Body of pancreas (tissue), 4 donors: ENCODE measurements at regions not wholly inside any gene's neighbourhood (a gene's known extent, or its start where the extent isn't known, plus 50 kb on each side); places are given as distances from the start of the nearest gene placed in this dataset.

ENCODE experiments used
- ATAC-seq: fragments of 150-250 bp; one replicate; pipeline ENCODE4 v1.9.1; 2016
- DNase-seq, 4 donors: peaks; one replicate each; pipeline ENCODE4 v3.0.0-alpha.2; 2019
- H3K27ac ChIP-seq, 4 donors: fragments of 200-600 bp; sonication (generic); 1 replicate in 3 of 4; 2 replicates in 1 of 4; pipeline versions ENCODE4 v1.5.1 to v1.6.1; 2016 to 2019; ENCODE audit warnings: mild to moderate bottlenecking in 1 of 4, mixed read lengths in 1 of 4, moderate library complexity in 1 of 4
- H3K27me3 ChIP-seq, 2 donors: fragments of 200-600 bp; sonication (generic); one replicate each; pipeline ENCODE4 v1.6.0; 2016; ENCODE audit warnings: mild to moderate bottlenecking in 1 of 2
- H3K36me3 ChIP-seq, 2 donors: fragments of 200-600 bp; sonication (generic); replicated peaks in 1 of 2; 2 replicates each; pipeline ENCODE4 v1.5.1; 2016; ENCODE audit warnings: low read depth in 2 of 2; ENCODE audit not compliant: insufficient read depth in 1 of 2
- H3K4me1 ChIP-seq: fragments of 200-600 bp; sonication (generic); one replicate; pipeline ENCODE4 v1.6.0; 2016
- H3K4me3 ChIP-seq, 2 donors: fragments of 200-600 bp; sonication (generic); 1 replicate in 1 of 2; 2 replicates in 1 of 2; pipeline ENCODE4 v1.5.1; 2016 to 2019
- H3K9me3 ChIP-seq, 3 donors: fragments of 200-600 bp; sonication (generic); 1 replicate in 2 of 3; 2 replicates in 1 of 3; pipeline ENCODE4 v1.5.1; 2016
- CTCF ChIP-seq, 7 experiments: fragments of 450-650 bp in 4 of 7; fragments of 200-600 bp in 3 of 7; sonication (generic) in 3 of 7; IDR thresholded peaks; one replicate each; pipeline ENCODE4 v1.5.1; 2016 to 2019; ENCODE audit warnings: antibody characterized with exemption in 7 of 7
- POLR2A ChIP-seq, 3 donors: fragments of 450-650 bp; IDR thresholded peaks; one replicate each; pipeline ENCODE4 v1.6.1; 2016; ENCODE audit warnings: antibody characterized with exemption in 3 of 3, mild to moderate bottlenecking in 2 of 3
- WGBS, 2 donors: methylation state at CpG; one replicate each; pipeline ENCODE4 v1.1.5; 2017; 5-methylcytosine and 5-hydroxymethylcytosine counted together
- intact Hi-C: fragments of 100-400 bp; cut with DNase I; formaldehyde crosslinking; loops from one replicate; pipeline ENCODE4 v1.15.1; 2023

GRCh38 chrX:109299091-109299490 is 182.8 kb downstream of the GUCY2F start:
- intact Hi-C loops: no loop called here
- ATAC-seq (no peak), DNase-seq (no peak)
- Histone ChIP-seq H3K4me1 (no peaks in the 10 kb centered on the region), H3K4me3 (no peak overlapping the region), H3K36me3 (no peaks in the 10 kb centered on the region), H3K27ac (no peak overlapping the region), H3K27me3 (no peaks in the 10 kb centered on the region), H3K9me3 (no peaks in the 10 kb centered on the region)
- 30 to 39% methylated on average over 2 of the region's 2 CpGs for WGBS, 2 donors
- TF ChIP-seq CTCF (IDR thresholded peaks at IDR 0.05) (no peak), POLR2A (IDR thresholded peaks at IDR 0.05) (no peak)

- Histone ChIP-seq H3K27ac (no peak overlapping the region), H3K36me3 (no peaks in the 10 kb centered on the region), H3K4me3 (no peak overlapping the region), H3K4me1 (no peaks in the 10 kb centered on the region), H3K27me3 (no peaks in the 10 kb centered on the region), H3K9me3 (no peaks in the 10 kb centered on the region)
- DNase-seq (no peak), ATAC-seq (no peak)
- TF ChIP-seq POLR2A (IDR thresholded peaks at IDR 0.05) (no peak), CTCF (IDR thresholded peaks at IDR 0.05) (no peak)
- 31 to 59% methylated on average over 2 to 4 of the region's 4 CpGs for WGBS, 2 donors
- intact Hi-C loops: no loop called here
These were observed 187.6 kb downstream of the GUCY2F start for GRCh38 chrX:109294097-109294814.

GRCh38 chrX:109283870-109284269 is 198.0 kb downstream of the GUCY2F start:
- TF ChIP-seq POLR2A (IDR thresholded peaks at IDR 0.05) (no peak), CTCF (IDR thresholded peaks at IDR 0.05) (no peak)
- intact Hi-C loops: no loop called here
- H3K27ac ChIP-seq: no peak overlapping the region
- H3K27me3 ChIP-seq: no peaks in the 10 kb centered on the region
- H3K4me1 ChIP-seq: no peaks in the 10 kb centered on the region
- DNase-seq: no peak
- 68 to 77% methylated on average over 1 of the region's 1 CpG for WGBS, 2 donors
- no peaks in the 10 kb centered on the region for H3K36me3 ChIP-seq
- H3K9me3 ChIP-seq: no peaks in the 10 kb centered on the region
- no peak for ATAC-seq
- no peak overlapping the region for H3K4me3 ChIP-seq

GRCh38 chrX:109281483-109282275 is 200.2 kb downstream of the GUCY2F start:
- no peak for ATAC-seq
- WGBS, 2 donors: 0 to 2% methylated on average over 3 of the region's 3 CpGs
- no peaks in the 10 kb centered on the region for H3K9me3 ChIP-seq
- no peaks in the 10 kb centered on the region for H3K4me1 ChIP-seq
- peak in 3 of 4 donors; percentile 9 to 20 (median 11) for DNase-seq
- intact Hi-C loops: no loop called here
- no peaks in the 10 kb centered on the region for H3K36me3 ChIP-seq
- H3K27me3 ChIP-seq: no peaks in the 10 kb centered on the region
- H3K4me3 ChIP-seq: no peak overlapping the region
- H3K27ac ChIP-seq: no peak overlapping the region
- TF ChIP-seq CTCF (IDR thresholded peaks at IDR 0.05): no peak
- TF ChIP-seq POLR2A (IDR thresholded peaks at IDR 0.05): no peak
